IgD-negative memory B cell (primary cell): ENCODE measurements at regions not wholly inside any gene's neighbourhood (a gene's known extent, or its start where the extent isn't known, plus 50 kb on each side); places are given as distances from the start of the nearest gene placed in this dataset.

ENCODE experiments used
- H3K27ac Mint-ChIP-seq, 3 donors: one replicate each; pipeline ENCODE4 v1.8.0; 2020 to 2022; ENCODE audit warnings: mild to moderate bottlenecking in 3 of 3, mixed read lengths in 3 of 3, moderate library complexity in 1 of 3
- H3K27me3 Mint-ChIP-seq: one replicate; pipeline ENCODE4 v1.8.0; 2021; ENCODE audit warnings: mixed read lengths
- H3K36me3 Mint-ChIP-seq: one replicate; pipeline ENCODE4 v1.8.0; 2020; ENCODE audit warnings: mild to moderate bottlenecking, mixed read lengths
- H3K4me1 Mint-ChIP-seq, 3 donors: one replicate each; pipeline ENCODE4 v1.8.0; 2020 to 2022; ENCODE audit warnings: mixed read lengths in 3 of 3, mild to moderate bottlenecking in 1 of 3
- H3K4me3 Mint-ChIP-seq, 4 donors: one replicate each; pipeline ENCODE4 v1.8.0; 2020 to 2022; ENCODE audit warnings: mild to moderate bottlenecking in 4 of 4, mixed read lengths in 4 of 4, moderate library complexity in 3 of 4
- H3K9me3 Mint-ChIP-seq, 3 donors: one replicate each; pipeline ENCODE4 v1.8.0; 2020 to 2021; ENCODE audit warnings: mixed read lengths in 3 of 3, mild to moderate bottlenecking in 1 of 3

DNA sequence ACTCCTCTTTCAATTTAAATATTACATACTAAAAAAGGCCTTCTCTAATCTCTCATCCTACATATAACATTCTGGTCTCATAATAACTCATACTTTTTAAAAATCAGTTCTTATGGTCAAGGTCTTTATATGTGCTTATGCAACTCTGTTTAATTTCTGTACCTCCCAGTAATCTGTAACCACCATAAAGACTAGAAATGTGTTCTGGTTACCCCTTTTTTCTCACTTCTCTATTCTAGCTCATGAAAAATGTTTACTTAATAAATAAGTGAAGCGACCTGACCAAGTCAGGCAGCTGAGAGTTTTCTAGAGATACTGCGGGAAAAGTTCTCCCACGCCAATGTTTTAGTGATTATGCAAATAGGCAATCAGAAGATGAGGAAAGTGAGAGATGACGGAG is 548.8 kb upstream of the FAM241A start:
- Mint-ChIP-seq H3K27ac (no peak overlapping the region), H3K4me3 (no peak overlapping the region), H3K9me3 (no peaks in the 10 kb centered on the region), H3K27me3 (no peaks in the 10 kb centered on the region), H3K4me1 (no peaks in the 10 kb centered on the region), H3K36me3 (no peaks in the 10 kb centered on the region)

DNA sequence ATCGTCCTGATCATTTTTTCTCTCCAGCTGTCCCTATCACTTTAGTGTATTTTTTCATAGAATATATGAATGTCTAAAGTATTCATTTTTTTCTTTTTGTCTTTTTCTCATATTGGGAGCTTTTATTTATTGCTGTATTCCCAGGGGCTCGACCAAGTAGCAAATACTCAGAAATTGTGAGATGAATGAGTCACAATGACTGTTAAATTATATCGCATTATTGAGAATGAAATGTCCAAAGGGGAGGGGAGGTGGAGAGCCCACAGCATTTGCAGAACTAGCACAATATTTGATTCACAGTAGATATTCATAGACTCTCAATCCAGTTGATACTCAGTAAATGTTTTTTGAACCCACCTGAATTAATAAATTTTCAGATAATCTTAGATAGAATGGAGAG is 543.6 kb upstream of the FAM241A start:
- H3K9me3 Mint-ChIP-seq: no peaks in the 10 kb centered on the region
- H3K36me3 Mint-ChIP-seq: no peaks in the 10 kb centered on the region
- H3K4me3 Mint-ChIP-seq: no peak overlapping the region
- H3K27me3 Mint-ChIP-seq: no peaks in the 10 kb centered on the region
- H3K4me1 Mint-ChIP-seq: no peaks in the 10 kb centered on the region
- no peak overlapping the region for H3K27ac Mint-ChIP-seq

DNA sequence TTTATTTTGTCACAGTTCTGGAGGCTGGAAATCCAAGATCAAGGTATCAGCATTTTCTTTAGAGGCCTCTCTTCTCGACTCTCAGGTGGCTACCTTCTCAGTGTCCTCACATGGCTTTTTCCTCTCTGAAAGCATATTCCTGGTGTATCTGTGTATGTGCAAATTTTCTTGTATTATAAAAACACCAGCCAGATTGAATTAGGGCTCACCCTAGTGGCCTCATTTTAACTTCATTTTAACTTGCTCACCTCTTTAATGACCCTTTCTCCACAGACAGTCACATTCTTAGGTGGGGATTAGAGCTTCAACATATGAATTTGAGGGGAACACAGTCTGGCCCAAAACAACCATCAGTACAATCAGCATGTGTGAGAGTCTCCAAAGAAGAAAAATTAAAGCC is 542.4 kb upstream of the FAM241A start:
- no peak overlapping the region for H3K4me3 Mint-ChIP-seq
- no peaks in the 10 kb centered on the region for H3K27me3 Mint-ChIP-seq
- H3K4me1 Mint-ChIP-seq: no peaks in the 10 kb centered on the region
- no peak overlapping the region for H3K27ac Mint-ChIP-seq
- no peaks in the 10 kb centered on the region for H3K9me3 Mint-ChIP-seq
- no peaks in the 10 kb centered on the region for H3K36me3 Mint-ChIP-seq

DNA sequence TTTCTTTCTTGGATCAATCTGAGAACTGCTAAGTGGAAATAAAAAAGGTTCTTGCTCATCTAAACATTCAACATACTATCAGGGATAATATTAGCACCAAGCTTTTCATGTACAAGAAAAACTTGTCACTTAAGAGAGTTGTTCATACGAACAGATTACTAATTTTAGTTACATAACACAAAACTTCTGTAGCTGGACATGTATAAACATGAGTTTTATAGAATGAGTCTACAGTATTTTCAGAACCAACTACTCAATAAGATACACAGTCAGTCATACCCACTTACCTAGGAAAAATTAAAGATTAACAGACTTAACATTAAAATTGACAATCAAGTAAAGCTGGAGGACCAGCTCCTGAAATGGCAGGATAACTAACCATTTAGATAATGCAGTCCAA is 540.1 kb upstream of the FAM241A start:
- no peaks in the 10 kb centered on the region for H3K9me3 Mint-ChIP-seq
- H3K27me3 Mint-ChIP-seq: no peaks in the 10 kb centered on the region
- H3K4me1 Mint-ChIP-seq: no peaks in the 10 kb centered on the region
- H3K27ac Mint-ChIP-seq: no peak overlapping the region
- no peak overlapping the region for H3K4me3 Mint-ChIP-seq
- no peaks in the 10 kb centered on the region for H3K36me3 Mint-ChIP-seq

DNA sequence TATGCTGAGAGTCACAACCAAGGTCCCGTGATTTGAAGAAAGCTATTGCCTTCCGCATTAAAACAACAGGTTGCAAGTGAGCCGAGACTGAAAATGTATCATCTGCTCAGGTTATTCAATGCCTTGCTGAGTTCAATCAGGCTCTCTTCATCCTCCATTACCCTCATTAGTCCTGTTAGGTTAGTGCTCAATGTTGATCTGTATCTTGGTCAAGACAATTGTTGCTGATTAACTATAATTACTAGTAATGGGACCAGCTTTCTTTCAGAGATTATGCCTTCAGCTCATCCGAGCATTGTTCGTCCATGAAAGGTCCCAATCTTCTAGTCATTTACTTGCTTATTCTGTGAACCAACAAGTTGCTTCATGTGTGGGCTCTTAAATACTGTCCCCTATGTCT is 534.6 kb upstream of the FAM241A start:
- no peaks in the 10 kb centered on the region for H3K36me3 Mint-ChIP-seq
- no peak overlapping the region for H3K27ac Mint-ChIP-seq
- H3K4me1 Mint-ChIP-seq: no peaks in the 10 kb centered on the region
- no peaks in the 10 kb centered on the region for H3K27me3 Mint-ChIP-seq
- no peaks in the 10 kb centered on the region for H3K9me3 Mint-ChIP-seq
- no peak overlapping the region for H3K4me3 Mint-ChIP-seq

DNA sequence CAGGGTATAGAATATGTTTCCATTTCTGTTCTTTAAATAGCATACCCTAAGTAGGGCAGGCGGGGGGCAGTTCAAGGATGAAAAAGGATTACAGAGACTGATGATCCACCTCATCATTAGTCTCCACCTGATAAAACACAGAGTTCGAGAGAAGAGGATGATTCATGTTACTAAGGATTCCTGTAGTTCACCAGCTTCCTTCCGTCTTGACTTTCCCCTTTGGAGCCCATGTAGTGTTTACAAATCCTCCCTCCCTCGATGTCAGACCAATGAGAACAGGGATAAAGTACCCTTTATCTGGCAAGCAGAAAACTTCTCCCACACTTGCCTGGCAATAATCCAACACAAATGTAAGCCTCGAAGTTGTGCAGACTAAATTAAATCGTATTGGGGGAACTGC is 526.3 kb upstream of the FAM241A start:
- Mint-ChIP-seq H3K27ac (no peak overlapping the region), H3K9me3 (peaks cover 0 to 2% (median 0%) of the 10 kb centered on the region in 3 donors), H3K36me3 (no peaks in the 10 kb centered on the region), H3K4me1 (no peaks in the 10 kb centered on the region), H3K27me3 (no peaks in the 10 kb centered on the region), H3K4me3 (no peak overlapping the region)

DNA sequence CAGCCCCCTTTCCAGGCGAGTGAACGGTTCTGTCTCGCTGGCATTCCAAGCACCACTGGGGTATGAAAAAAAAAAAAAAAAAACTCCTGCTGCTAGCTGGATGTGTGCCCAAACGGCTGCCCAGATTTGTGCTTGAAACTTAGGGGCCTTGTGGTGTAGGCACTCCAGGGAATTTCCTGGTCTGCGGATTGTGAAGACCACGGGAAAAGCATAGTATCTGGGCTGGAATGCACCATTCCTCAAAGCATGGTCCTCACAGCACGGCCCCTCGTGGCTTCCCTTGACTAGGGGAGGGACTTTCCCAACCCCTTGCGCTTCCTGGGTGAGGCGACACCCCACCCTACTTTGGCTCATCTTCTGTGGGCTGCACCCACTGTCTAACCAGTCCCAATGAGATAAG is 516.8 kb upstream of the FAM241A start:
- H3K9me3 Mint-ChIP-seq: peaks cover 0 to 2% (median 2%) of the 10 kb centered on the region in 3 donors

DNA sequence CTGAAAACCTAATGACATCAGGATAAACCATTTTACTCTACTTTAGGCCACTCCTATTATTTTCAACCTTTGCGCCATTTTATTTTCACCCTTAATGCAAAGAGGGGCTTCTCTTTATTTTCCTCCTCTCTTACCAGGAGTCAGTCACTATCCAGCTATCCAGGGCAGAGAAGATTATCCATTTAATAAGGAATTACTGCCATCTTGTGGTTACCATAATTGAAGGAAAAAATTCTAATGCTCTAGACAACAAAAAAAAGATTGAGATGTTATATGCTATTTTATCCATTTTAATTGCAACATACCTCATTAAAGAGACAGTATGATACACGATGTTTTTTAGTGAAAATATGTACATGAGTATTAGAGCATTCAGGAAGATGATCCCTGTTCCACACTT is 514.5 kb upstream of the FAM241A start:
- H3K9me3 Mint-ChIP-seq: peaks cover 0 to 2% (median 2%) of the 10 kb centered on the region in 3 donors
- H3K4me1 Mint-ChIP-seq: no peaks in the 10 kb centered on the region
- no peak overlapping the region for H3K4me3 Mint-ChIP-seq
- peaks cover 5% of the 10 kb centered on the region for H3K27me3 Mint-ChIP-seq
- H3K27ac Mint-ChIP-seq: no peak overlapping the region
- H3K36me3 Mint-ChIP-seq: no peaks in the 10 kb centered on the region

More for the DNA sequence above, 516.8 kb upstream of the FAM241A start:
- Mint-ChIP-seq H3K4me3 (no peak overlapping the region), H3K27me3 (peaks cover 1% of the 10 kb centered on the region), H3K36me3 (no peaks in the 10 kb centered on the region), H3K4me1 (no peaks in the 10 kb centered on the region), H3K27ac (no peak overlapping the region)

DNA sequence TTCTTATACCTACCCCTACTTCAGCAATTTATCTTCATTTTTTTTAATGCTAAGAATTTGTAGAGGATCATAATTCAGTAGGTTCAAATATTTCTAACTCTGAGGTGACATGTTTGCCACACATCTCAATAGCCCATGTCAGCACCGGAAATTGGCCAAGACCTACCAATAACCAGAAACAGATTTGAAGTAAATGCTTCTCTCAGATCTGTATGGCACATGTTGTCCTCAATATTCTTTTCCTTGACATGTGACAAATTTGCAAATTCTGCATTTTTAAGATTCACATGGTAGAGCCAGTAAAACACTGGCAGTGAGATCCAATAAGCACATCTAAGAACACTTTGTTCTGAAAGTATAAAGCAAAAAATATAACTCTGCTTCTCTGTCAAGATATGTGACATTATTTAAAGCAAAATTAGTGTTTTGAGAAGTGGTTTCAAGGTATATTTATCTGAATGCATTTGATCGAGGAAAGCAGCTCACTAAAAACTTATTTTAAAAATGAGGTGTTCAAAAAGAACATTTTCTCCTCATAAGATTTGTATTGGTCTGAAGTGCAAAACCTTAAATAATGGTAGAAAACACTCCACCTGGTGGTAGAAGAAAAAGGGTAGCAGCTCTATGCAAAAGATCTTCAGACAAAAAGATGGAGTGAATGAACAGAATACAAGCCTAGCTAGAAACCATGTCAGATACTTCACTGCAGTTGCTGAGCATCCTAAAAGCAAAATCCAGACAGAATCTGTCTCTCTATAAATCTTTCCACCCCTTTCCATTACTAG is 513.8 kb upstream of the FAM241A start:
- H3K27ac Mint-ChIP-seq: no peak overlapping the region
- peaks cover 5% of the 10 kb centered on the region for H3K27me3 Mint-ChIP-seq
- no peak overlapping the region for H3K4me3 Mint-ChIP-seq
- H3K9me3 Mint-ChIP-seq: peaks cover 0 to 2% (median 2%) of the 10 kb centered on the region in 3 donors
- no peaks in the 10 kb centered on the region for H3K36me3 Mint-ChIP-seq
- H3K4me1 Mint-ChIP-seq: no peaks in the 10 kb centered on the region

DNA sequence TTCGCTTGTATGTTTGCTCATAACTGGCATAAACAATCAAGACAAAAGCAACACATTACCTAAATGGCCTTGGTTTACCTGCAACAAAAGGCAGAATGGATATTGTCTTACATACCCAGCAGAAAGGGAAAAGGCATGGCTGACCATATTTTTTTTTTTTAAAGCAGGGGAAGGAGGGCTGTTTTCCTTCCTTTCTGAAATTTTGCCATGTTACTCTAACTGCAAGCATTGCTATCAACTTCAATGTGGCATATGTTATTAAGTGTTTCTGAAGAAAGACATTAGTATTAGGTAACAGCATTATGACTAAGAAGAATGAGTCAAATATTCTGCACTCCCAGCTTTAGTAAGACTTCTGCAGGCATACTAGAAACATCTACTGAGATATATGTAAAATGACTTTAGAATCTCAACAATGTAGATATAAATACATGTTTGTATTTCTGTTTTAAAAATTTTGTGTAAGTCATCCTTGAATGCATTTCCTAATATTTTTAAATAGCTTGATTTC is 512.6 kb upstream of the FAM241A start:
- no peaks in the 10 kb centered on the region for H3K9me3 Mint-ChIP-seq
- H3K4me1 Mint-ChIP-seq: no peaks in the 10 kb centered on the region
- H3K4me3 Mint-ChIP-seq: no peak overlapping the region
- no peak overlapping the region for H3K27ac Mint-ChIP-seq
- peaks cover 5% of the 10 kb centered on the region for H3K27me3 Mint-ChIP-seq
- no peaks in the 10 kb centered on the region for H3K36me3 Mint-ChIP-seq

DNA sequence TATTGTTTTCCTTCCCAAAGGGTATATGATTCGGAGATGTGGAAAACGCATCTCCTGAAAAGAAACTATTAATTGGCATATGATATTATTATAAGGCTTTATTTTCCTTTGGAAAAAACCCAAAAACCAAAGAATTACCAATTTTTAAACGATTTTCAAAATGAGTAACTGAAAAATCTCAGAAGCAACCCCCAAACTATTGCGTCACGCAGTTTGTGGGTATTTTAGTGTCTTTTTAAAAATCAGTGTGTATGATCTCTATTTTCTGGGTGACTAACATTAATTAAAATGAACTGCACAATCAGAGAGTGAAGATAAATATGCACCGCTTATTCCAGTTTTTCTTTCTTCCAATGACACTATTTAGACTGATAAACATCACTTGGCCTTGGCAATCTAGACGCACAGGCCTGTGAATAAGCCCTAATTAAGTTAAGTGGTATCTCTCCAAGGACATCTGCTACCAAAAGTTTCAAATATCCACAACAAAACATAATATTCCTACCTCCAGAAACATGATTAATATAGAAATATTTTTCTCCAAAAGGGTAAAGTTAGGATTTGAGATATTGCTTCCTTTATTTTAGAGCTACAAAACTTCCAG is 511.5 kb upstream of the FAM241A start:
- Mint-ChIP-seq H3K9me3 (no peaks in the 10 kb centered on the region), H3K4me1 (no peaks in the 10 kb centered on the region), H3K27me3 (peaks cover 4% of the 10 kb centered on the region), H3K4me3 (no peak overlapping the region), H3K36me3 (no peaks in the 10 kb centered on the region), H3K27ac (no peak overlapping the region)

DNA sequence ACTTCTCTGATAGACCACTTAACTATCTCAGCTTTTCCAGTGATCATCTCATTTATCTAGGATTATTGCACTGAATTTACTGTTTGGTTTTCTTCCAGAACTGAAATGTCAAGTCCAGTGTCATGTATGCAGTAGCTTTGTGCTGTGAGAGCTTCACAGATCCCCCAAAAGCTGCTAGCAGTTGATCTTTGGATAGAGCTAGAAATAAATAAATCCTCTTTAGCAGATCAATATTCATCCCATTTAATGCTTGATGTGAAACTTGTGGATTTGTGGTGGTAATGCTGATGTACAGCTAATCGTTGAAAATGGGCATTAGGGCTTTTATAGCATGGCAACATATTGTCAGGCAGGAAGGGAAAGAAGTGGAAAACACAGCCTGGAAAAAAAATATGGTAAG is 509.6 kb upstream of the FAM241A start:
- Mint-ChIP-seq H3K4me1 (peaks cover 0 to 1% (median 0%) of the 10 kb centered on the region in 3 donors), H3K9me3 (no peaks in the 10 kb centered on the region), H3K4me3 (no peak overlapping the region), H3K27ac (no peak overlapping the region), H3K36me3 (no peaks in the 10 kb centered on the region), H3K27me3 (peaks cover 4% of the 10 kb centered on the region)

DNA sequence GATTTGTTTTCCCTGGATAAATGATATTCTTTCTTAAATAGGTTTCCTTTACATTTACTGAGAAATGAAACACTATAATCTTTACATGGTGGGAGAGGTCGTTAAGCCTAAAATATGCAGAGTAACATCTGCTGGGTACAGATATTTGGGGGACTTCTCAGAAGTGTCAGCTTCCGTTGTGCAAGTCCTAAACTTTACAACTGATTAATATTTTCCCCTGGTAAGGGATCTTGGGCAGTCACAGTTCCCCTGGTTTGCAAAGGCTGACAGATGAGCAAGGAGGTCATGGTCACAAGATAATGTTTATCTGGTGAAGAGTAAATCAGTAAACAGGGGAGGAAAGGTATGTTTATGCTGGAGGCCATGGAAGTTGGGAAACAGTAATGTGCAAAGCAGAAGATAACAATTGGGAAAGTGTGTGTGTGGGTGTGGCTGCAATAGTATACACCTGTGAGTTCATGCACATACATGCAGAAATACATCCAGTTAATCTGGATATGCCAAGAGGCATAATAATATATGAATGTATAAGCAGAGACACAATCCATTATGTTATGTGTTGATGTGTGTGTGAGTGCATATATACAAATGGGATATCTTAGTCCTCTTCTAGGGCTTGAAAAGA is 508.2 kb upstream of the FAM241A start:
- Mint-ChIP-seq H3K27me3 (peaks cover 4% of the 10 kb centered on the region), H3K4me3 (no peak overlapping the region), H3K9me3 (no peaks in the 10 kb centered on the region), H3K36me3 (no peaks in the 10 kb centered on the region), H3K4me1 (peaks cover 0 to 1% (median 0%) of the 10 kb centered on the region in 3 donors), H3K27ac (no peak overlapping the region)

DNA sequence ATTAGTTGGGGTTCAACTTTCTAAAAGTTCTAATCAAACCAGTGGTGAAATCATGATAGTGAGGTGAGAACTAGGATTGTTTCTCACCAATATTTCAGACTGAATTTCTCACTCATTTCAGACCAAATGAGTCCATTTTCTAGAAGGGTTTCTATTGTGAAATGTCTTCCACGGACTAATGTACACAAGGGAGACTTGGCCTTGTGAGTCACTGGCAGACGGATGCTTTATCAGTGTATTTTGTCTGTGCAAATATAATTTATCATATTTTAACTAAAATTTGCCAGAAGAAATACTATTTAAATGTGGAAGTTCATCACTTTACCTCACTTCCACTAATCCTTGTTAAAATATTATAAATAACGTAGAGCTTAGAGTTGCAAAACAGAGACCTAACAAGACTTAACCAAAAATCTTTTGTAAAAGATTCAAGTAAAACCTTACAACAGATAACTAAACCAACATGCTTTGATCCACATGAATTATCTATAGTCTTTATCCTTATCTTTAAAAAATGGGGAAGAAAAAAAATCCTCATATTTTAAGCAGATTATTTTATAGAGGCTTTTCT is 506.0 kb upstream of the FAM241A start:
- Mint-ChIP-seq H3K4me1 (peaks cover 0 to 1% (median 0%) of the 10 kb centered on the region in 3 donors), H3K9me3 (no peaks in the 10 kb centered on the region), H3K27me3 (peaks cover 2% of the 10 kb centered on the region), H3K4me3 (no peak overlapping the region), H3K27ac (no peak overlapping the region), H3K36me3 (no peaks in the 10 kb centered on the region)

DNA sequence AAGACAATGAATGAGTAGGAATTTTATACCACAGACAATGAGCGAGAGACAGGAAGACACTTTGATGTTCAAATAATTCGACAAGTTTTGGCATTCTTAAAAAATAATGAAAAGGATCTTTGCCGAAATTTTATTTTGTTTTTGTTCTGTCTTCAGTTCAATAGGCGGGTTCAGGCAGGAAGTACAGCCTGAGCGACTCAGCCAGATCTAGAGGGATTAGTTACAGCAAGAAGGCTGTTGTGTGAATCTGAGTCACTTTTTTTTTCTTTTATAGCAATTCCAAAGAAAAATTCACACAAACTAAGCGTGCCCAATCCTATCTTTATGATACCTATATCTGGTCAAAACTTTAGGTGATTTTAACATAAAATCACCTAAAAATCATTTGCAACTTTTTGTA is 505.4 kb upstream of the FAM241A start:
- H3K4me1 Mint-ChIP-seq: peaks cover 0 to 1% (median 0%) of the 10 kb centered on the region in 3 donors
- H3K4me3 Mint-ChIP-seq: no peak overlapping the region
- H3K27ac Mint-ChIP-seq: no peak overlapping the region
- H3K36me3 Mint-ChIP-seq: no peaks in the 10 kb centered on the region
- no peaks in the 10 kb centered on the region for H3K9me3 Mint-ChIP-seq
- H3K27me3 Mint-ChIP-seq: peaks cover 2% of the 10 kb centered on the region
